ENCODE measurements at regions not wholly inside any gene's neighbourhood (a gene's known extent, or its start where the extent isn't known, plus 50 kb on each side); places are given as distances from the start of the nearest gene placed in this dataset.
A peak's percentile ranks its signal among the peaks of the same experiment; 100 is the strongest.

DNA sequence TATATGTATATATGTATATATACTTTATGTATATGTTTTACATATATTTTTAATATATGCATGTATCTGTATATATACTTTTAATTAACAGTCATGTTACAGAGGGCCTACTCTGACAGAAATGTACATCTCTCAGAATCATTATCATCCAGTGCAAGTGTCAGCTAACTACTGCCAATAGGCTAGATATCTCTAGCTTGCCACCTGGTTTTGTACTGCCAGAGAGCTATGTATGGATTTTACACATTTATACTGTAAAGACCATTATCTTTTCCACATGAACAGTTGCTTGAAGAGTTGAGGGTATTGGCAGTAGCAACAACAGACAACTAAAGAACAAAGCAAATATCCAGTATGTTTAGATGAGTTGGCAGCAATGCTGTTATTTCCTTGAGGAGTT, 99.7 kb upstream of the VGLL3 start:
- TF ChIP-seq POLR2A (IDR thresholded peaks at IDR 0.05) (no peak), CTCF (IDR thresholded peaks at IDR 0.05) (no peak)
- no peak overlapping the region for H3K4me3 ChIP-seq
- intact Hi-C loops (cut with DNase I; ENCODE audit: low total_unique reads), result no loop called here

GRCh38 chr3:87088993-87089841, 98.3 kb upstream of the VGLL3 start:
- H3K9me3 ChIP-seq, result no peaks in the 10 kb centered on the region
- DNase-seq, result peak; percentile 62 to 71
- H3K4me1 ChIP-seq, result no peaks in the 10 kb centered on the region
- TF ChIP-seq CTCF (IDR thresholded peaks at IDR 0.05) (no peak), POLR2A (IDR thresholded peaks at IDR 0.05) (peak in 1 of 2 donors; percentile 18)
- intact Hi-C loops (cut with DNase I; ENCODE audit: low total_unique reads), result no loop called here
- H3K27ac ChIP-seq, result peak overlapping the region; percentile 88 to 90
- no peaks in the 10 kb centered on the region for H3K27me3 ChIP-seq
- no peaks in the 10 kb centered on the region for H3K36me3 ChIP-seq
- peak overlapping the region; percentile 51 to 52 for H3K4me3 ChIP-seq

More for the DNA sequence above, 99.7 kb upstream of the VGLL3 start:
- H3K4me1 ChIP-seq, result no peaks in the 10 kb centered on the region
- no peak for DNase-seq
- no peaks in the 10 kb centered on the region for H3K36me3 ChIP-seq
- no peaks in the 10 kb centered on the region for H3K27me3 ChIP-seq
- no peaks in the 10 kb centered on the region for H3K9me3 ChIP-seq
- H3K27ac ChIP-seq, result no peak overlapping the region

GRCh38 chr3:87088430-87088992, 97.6 kb upstream of the VGLL3 start:
- DNase-seq, result peak in 1 of 2 donors; percentile 35
- TF ChIP-seq POLR2A (IDR thresholded peaks at IDR 0.05) (no peak), CTCF (IDR thresholded peaks at IDR 0.05) (no peak)

GRCh38 chr3:87084868-87085267, 93.9 kb upstream of the VGLL3 start:
- Histone ChIP-seq H3K27me3 (no peaks in the 10 kb centered on the region), H3K36me3 (no peaks in the 10 kb centered on the region), H3K9me3 (no peaks in the 10 kb centered on the region), H3K4me3 (no peak overlapping the region), H3K4me1 (no peaks in the 10 kb centered on the region), H3K27ac (no peak overlapping the region)
- DNase-seq, result no peak
- intact Hi-C loops (cut with DNase I; ENCODE audit: low total_unique reads), result no loop called here
- TF ChIP-seq CTCF (IDR thresholded peaks at IDR 0.05) (no peak), POLR2A (IDR thresholded peaks at IDR 0.05) (no peak)

More at GRCh38 chr3:87088430-87088992, 97.6 kb upstream of the VGLL3 start:
- Histone ChIP-seq H3K4me3 (peak overlapping the region; percentile 51 to 52), H3K9me3 (no peaks in the 10 kb centered on the region), H3K4me1 (no peaks in the 10 kb centered on the region), H3K27me3 (no peaks in the 10 kb centered on the region), H3K27ac (peak overlapping the region; percentile 88 to 90), H3K36me3 (no peaks in the 10 kb centered on the region)
- intact Hi-C loops (cut with DNase I; ENCODE audit: low total_unique reads), result no loop called here

- intact Hi-C loops (cut with DNase I; ENCODE audit: low total_unique reads), result no loop called here
- no peaks in the 10 kb centered on the region for H3K27me3 ChIP-seq
- peak; percentile 49 to 72 (median 66) for TF ChIP-seq CTCF (IDR thresholded peaks at IDR 0.05)
- no peak for TF ChIP-seq POLR2A (IDR thresholded peaks at IDR 0.05)
- H3K27ac ChIP-seq, result no peak overlapping the region
- no peaks in the 10 kb centered on the region for H3K36me3 ChIP-seq
- peak in 1 of 2 donors; percentile 25 for DNase-seq
- H3K4me1 ChIP-seq, result no peaks in the 10 kb centered on the region
- no peak overlapping the region for H3K4me3 ChIP-seq
- no peaks in the 10 kb centered on the region for H3K9me3 ChIP-seq
Observed at GRCh38 chr3:87082796-87083440, 92.0 kb upstream of the VGLL3 start.
